Trophoblast cell (in vitro differentiated cells and primary cell): ENCODE measurements at regions not wholly inside any gene's neighbourhood (a gene's known extent, or its start where the extent isn't known, plus 50 kb on each side); places are given as distances from the start of the nearest gene placed in this dataset.

Source experiments
- DNase-seq, 2 donors: peaks; one replicate each; pipeline ENCODE4 v3.0.0-alpha.2; 2016
- H2AFZ ChIP-seq: 2 replicates; pipeline ENCODE4 v1.6.1; 2013; ENCODE audit warnings: low read length, moderate library complexity, mild to moderate bottlenecking; ENCODE audit not compliant: insufficient read depth, poor library complexity
- H2AK5ac ChIP-seq: 2 replicates; pipeline ENCODE4 v1.6.1; 2013; ENCODE audit warnings: mild to moderate bottlenecking, low read length
- H2BK120ac ChIP-seq: 2 replicates; pipeline ENCODE4 v1.6.1; 2013; ENCODE audit warnings: low read length, mild to moderate bottlenecking, moderate library complexity; ENCODE audit not compliant: insufficient read depth, poor library complexity
- H2BK12ac ChIP-seq: 2 replicates; pipeline ENCODE4 v1.6.1; 2013; ENCODE audit warnings: mild to moderate bottlenecking, low read length, moderate library complexity
- H2BK5ac ChIP-seq: 2 replicates; pipeline ENCODE4 v1.6.1; 2013; ENCODE audit warnings: low read length, low read depth, moderate library complexity, mild to moderate bottlenecking; ENCODE audit not compliant: poor library complexity
- H3K14ac ChIP-seq: 2 replicates; pipeline ENCODE4 v1.6.1; 2013; ENCODE audit warnings: mild to moderate bottlenecking, low read length
- H3K18ac ChIP-seq: 2 replicates; pipeline ENCODE4 v1.6.1; 2013; ENCODE audit warnings: mild to moderate bottlenecking, low read length
- H3K23ac ChIP-seq: 2 replicates; pipeline ENCODE4 v1.6.1; 2013; ENCODE audit warnings: low read length
- H3K27ac ChIP-seq: 2 replicates; pipeline ENCODE4 v1.5.1; 2013; ENCODE audit warnings: low read depth, mild to moderate bottlenecking, inconsistent platforms, low read length, moderate library complexity
- H3K27me3 ChIP-seq: 2 replicates; pipeline ENCODE4 v1.6.1; 2013; ENCODE audit warnings: inconsistent platforms, mild to moderate bottlenecking, low read length, moderate library complexity; ENCODE audit not compliant: insufficient read depth
- H3K36me3 ChIP-seq, 2 experiments: 1 replicate in 1 of 2; 2 replicates in 1 of 2; pipeline ENCODE4 v1.6.1; 2013; ENCODE audit warnings: low read length in 2 of 2, mild to moderate bottlenecking in 2 of 2, moderate library complexity in 1 of 2; ENCODE audit not compliant: insufficient read depth in 2 of 2, control insufficient read depth in 1 of 2
- H3K4ac ChIP-seq: 2 replicates; pipeline ENCODE4 v1.6.1; 2013; ENCODE audit warnings: low read depth, mild to moderate bottlenecking, low read length, moderate library complexity
- H3K4me1 ChIP-seq, 2 experiments: 1 replicate in 1 of 2; 2 replicates in 1 of 2; pipeline ENCODE4 v1.6.1; 2013; ENCODE audit warnings: low read length in 2 of 2, mild to moderate bottlenecking in 2 of 2, moderate library complexity in 1 of 2; ENCODE audit not compliant: insufficient read depth in 2 of 2, control insufficient read depth in 1 of 2
- H3K4me2 ChIP-seq: 2 replicates; pipeline ENCODE4 v1.6.1; 2013; ENCODE audit warnings: inconsistent platforms, mild to moderate bottlenecking, low read length, moderate library complexity
- H3K4me3 ChIP-seq: 2 replicates; pipeline ENCODE4 v1.5.1; 2013; ENCODE audit warnings: mild to moderate bottlenecking, low read depth, low read length, inconsistent platforms
- H3K79me1 ChIP-seq: one replicate; pipeline ENCODE4 v1.6.1; 2013; ENCODE audit warnings: low read length
- H3K79me2 ChIP-seq: 2 replicates; pipeline ENCODE4 v1.6.1; 2013; ENCODE audit warnings: low read length, mild to moderate bottlenecking; ENCODE audit not compliant: control insufficient read depth, insufficient read depth, poor library complexity
- H3K9ac ChIP-seq: 2 replicates; pipeline ENCODE4 v1.6.1; 2013; ENCODE audit warnings: mild to moderate bottlenecking, low read length
- H3K9me3 ChIP-seq: 2 replicates; pipeline ENCODE4 v1.6.1; 2013; ENCODE audit warnings: low read depth, mild to moderate bottlenecking, control low read depth, inconsistent platforms, low read length; ENCODE audit not compliant: insufficient read depth
- H4K12ac ChIP-seq: 2 replicates; pipeline ENCODE4 v1.6.1; 2013; ENCODE audit warnings: low read depth, mild to moderate bottlenecking, low read length, moderate library complexity
- H4K8ac ChIP-seq: 2 replicates; pipeline ENCODE4 v1.6.1; 2013; ENCODE audit warnings: low read depth, mild to moderate bottlenecking, low read length, moderate library complexity
- H4K91ac ChIP-seq: one replicate; pipeline ENCODE4 v1.6.1; 2013; ENCODE audit warnings: low read depth, mild to moderate bottlenecking, low read length, moderate library complexity
- whole genome bisulfite sequencing: extraction: QIAGEN DNeasy Blood & Tissue Kit; methylation state at CpG from one replicate; pipeline ENCODE4 v1.1.7; 2013; ENCODE audit warnings: missing lambda C conversion rate; ENCODE audit not compliant: insufficient read length, insufficient coverage; ENCODE audit errors: extremely low coverage; 5-methylcytosine and 5-hydroxymethylcytosine counted together

DNA sequence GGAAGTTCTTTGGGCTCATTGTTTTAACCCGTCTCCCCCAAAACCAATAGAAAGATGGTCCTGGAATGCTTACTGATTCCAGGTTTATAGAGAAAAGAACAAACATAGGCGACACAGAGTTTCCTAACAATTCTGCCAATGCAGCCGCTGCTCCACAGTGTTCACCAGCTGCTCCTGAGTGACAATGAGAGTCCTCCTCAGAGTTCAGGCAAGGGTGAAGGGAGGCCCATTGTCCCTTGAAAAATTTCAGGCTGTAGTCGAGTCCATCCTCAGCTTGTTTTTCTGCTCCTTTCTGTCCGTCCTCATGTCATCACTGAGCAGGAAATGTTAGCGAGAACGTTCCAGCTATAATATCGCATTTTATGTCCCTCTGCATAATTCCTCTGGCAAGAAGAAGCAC, 537.6 kb downstream of the TCERG1L start:
- Histone ChIP-seq H3K9ac (no peak overlapping the region), H3K18ac (no peak overlapping the region), H3K79me1 (no peaks in the 10 kb centered on the region), H4K12ac (no peak overlapping the region), H2BK5ac (no peak overlapping the region), H3K4me1 (no peaks in the 10 kb centered on the region), H3K4ac (no peak overlapping the region), H4K8ac (no peak overlapping the region), H3K23ac (no peak overlapping the region), H3K9me3 (peaks cover 8% of the 10 kb centered on the region), H3K27ac (no peak overlapping the region), H2BK12ac (no peak overlapping the region), H3K79me2 (no peaks in the 10 kb centered on the region), H4K91ac (no peak overlapping the region), H2BK120ac (no peak overlapping the region), H2AFZ (no peak overlapping the region), H3K4me2 (no peak overlapping the region), H3K27me3 (no peaks in the 10 kb centered on the region), H3K14ac (no peak overlapping the region), H2AK5ac (no peak overlapping the region), H3K36me3 (no peaks in the 10 kb centered on the region), H3K4me3 (no peak overlapping the region)
- DNase-seq = no peak
- WGBS = no CpG with 5 or more reads among the region's 8 CpGs

DNA sequence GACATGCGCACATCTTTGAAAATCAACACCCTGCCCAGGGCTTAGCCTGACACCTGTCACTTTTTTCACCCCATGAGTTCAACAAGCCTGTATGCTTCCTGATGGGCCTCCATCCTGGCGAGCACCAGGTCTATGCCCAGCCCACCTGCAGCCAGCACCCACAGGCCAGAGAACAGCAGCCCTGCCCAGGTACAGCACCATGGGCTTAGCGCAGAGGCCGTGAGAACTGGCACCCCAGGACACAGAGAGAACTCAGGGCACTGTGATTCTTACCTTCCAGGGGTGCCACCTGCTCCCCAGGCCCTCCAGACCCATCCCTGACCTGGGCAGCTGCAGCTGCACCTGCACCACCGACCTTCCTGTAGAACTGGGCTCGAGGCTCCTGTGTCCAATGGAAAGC, 536.6 kb downstream of the TCERG1L start:
- Histone ChIP-seq H3K4ac (no peak overlapping the region), H3K18ac (no peak overlapping the region), H2BK12ac (no peak overlapping the region), H3K4me2 (no peak overlapping the region), H3K79me2 (no peaks in the 10 kb centered on the region), H3K9me3 (peaks cover 2% of the 10 kb centered on the region), H3K79me1 (no peaks in the 10 kb centered on the region), H3K4me1 (no peaks in the 10 kb centered on the region), H3K23ac (no peak overlapping the region), H3K4me3 (no peak overlapping the region), H4K91ac (no peak overlapping the region), H3K9ac (no peak overlapping the region), H2AFZ (no peak overlapping the region), H3K27ac (no peak overlapping the region), H2BK5ac (no peak overlapping the region), H3K27me3 (no peaks in the 10 kb centered on the region), H4K8ac (no peak overlapping the region), H3K14ac (no peak overlapping the region), H2BK120ac (no peak overlapping the region), H4K12ac (no peak overlapping the region), H3K36me3 (no peaks in the 10 kb centered on the region), H2AK5ac (no peak overlapping the region)
- WGBS = no CpG with 5 or more reads among the region's 6 CpGs
- no peak for DNase-seq

DNA sequence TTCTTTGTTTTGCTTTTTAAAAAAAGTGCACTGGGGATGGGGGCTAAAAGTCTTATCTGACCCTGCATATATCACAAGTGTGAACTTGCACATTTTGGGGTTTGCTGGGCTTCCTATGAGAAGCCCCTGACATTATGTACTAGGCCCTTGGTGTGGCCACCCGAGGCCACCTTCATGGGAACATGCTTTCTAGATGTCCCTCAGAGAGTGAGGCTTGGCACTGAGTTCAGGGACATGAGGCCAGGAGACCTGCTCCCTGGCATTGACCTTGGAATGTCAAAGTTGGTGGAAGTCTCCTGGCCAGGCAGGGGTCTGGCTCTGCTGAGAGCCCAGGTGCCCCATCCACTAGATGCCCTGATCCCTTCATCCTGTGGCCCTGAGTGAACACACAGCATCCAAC, 536.2 kb downstream of the TCERG1L start:
- Histone ChIP-seq H2AK5ac (no peak overlapping the region), H3K9ac (no peak overlapping the region), H4K8ac (no peak overlapping the region), H3K9me3 (no peaks in the 10 kb centered on the region), H2BK12ac (no peak overlapping the region), H3K4me1 (no peaks in the 10 kb centered on the region), H3K79me1 (no peaks in the 10 kb centered on the region), H2BK120ac (no peak overlapping the region), H3K14ac (no peak overlapping the region), H4K91ac (no peak overlapping the region), H3K18ac (no peak overlapping the region), H3K4me3 (no peak overlapping the region), H3K36me3 (no peaks in the 10 kb centered on the region), H3K27ac (no peak overlapping the region), H3K4me2 (no peak overlapping the region), H3K23ac (no peak overlapping the region), H2BK5ac (no peak overlapping the region), H3K27me3 (no peaks in the 10 kb centered on the region), H3K79me2 (no peaks in the 10 kb centered on the region), H4K12ac (no peak overlapping the region), H3K4ac (no peak overlapping the region), H2AFZ (no peak overlapping the region)
- DNase-seq = no peak
- no CpG with 5 or more reads among the region's 1 CpG for WGBS

DNA sequence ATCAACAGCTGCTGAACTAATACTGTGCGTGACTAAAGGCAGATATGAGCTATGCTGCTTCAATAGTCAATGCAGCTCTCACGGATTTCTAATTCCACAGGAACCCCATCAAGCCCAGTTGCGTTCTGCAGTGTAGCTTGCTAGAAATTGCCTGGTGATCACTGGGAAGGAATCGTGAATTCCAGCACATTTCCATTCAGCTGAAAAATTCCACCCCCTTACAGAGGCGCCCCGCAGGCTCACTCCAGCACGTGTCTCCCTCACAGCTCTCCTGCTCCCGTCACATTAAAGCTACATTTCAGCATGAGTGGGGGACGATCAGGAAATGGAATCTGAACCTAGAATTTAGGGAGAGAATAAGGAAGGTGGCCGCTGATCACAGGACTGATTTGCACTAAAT, 534.8 kb downstream of the TCERG1L start:
- Histone ChIP-seq H3K4ac (no peak overlapping the region), H3K27me3 (no peaks in the 10 kb centered on the region), H4K8ac (no peak overlapping the region), H3K79me1 (no peaks in the 10 kb centered on the region), H3K36me3 (no peaks in the 10 kb centered on the region), H3K9me3 (no peaks in the 10 kb centered on the region), H3K79me2 (no peaks in the 10 kb centered on the region), H4K91ac (no peak overlapping the region), H2AFZ (no peak overlapping the region), H3K14ac (no peak overlapping the region), H3K4me1 (no peaks in the 10 kb centered on the region), H3K4me2 (no peak overlapping the region), H3K27ac (no peak overlapping the region), H3K4me3 (no peak overlapping the region), H2BK120ac (no peak overlapping the region), H2BK5ac (no peak overlapping the region), H3K18ac (no peak overlapping the region), H3K23ac (no peak overlapping the region), H2BK12ac (no peak overlapping the region), H2AK5ac (no peak overlapping the region), H4K12ac (no peak overlapping the region), H3K9ac (no peak overlapping the region)
- no peak for DNase-seq
- no CpG with 5 or more reads among the region's 10 CpGs for WGBS
